HEK293 (cell line): ENCODE measurements at regions not wholly inside any gene's neighbourhood (a gene's known extent, or its start where the extent isn't known, plus 50 kb on each side); places are given as distances from the start of the nearest gene placed in this dataset.
A peak's percentile ranks its signal among the peaks of the same experiment; 100 is the strongest.

Source experiments
- CTCF ChIA-PET: fragments of 350-600 bp; formaldehyde crosslinking; extraction: SDS; loops from one replicate; lab custom pipeline; 2021; ENCODE audit warnings: antibody characterized with exemption; lab: Yijun Ruan, JAX
- POLR2A ChIA-PET: fragments of 300-600 bp; formaldehyde crosslinking; extraction: SDS; loops from one replicate; lab custom pipeline; 2020; ENCODE audit warnings: antibody characterized with exemption, inconsistent platforms; lab: Yijun Ruan, JAX
- H3K27ac ChIP-seq: fragments of 200-500 bp; sonication (Bioruptor generic); 2 replicates; pipeline ENCODE4 v1.5.1; 2014; ENCODE audit warnings: low read depth, low read length, control low read depth, inconsistent platforms; ENCODE audit errors: extremely low read depth
- H3K36me3 ChIP-seq, 2 experiments: fragments of 200-500 bp in 1 of 2; sonication (Bioruptor generic) in 1 of 2; 1 replicate in 1 of 2; 2 replicates in 1 of 2; pipeline ENCODE4 v1.5.1; 2014 to 2017; ENCODE audit warnings: inconsistent platforms in 2 of 2, low read length in 2 of 2; ENCODE audit not compliant: control insufficient read depth in 2 of 2, insufficient read depth in 1 of 2
- H3K4me1 ChIP-seq: fragments of 200-500 bp; sonication (Bioruptor generic); 2 replicates; pipeline ENCODE4 v1.5.1; 2014; ENCODE audit warnings: mild to moderate bottlenecking, low read length, inconsistent platforms; ENCODE audit not compliant: control insufficient read depth, insufficient read depth
- H3K4me3 ChIP-seq: 2 replicates; pipeline ENCODE4 v1.5.1; 2011; ENCODE audit warnings: low read depth, mild to moderate bottlenecking, control low read depth, low read length, moderate library complexity
- H3K9me3 ChIP-seq: fragments of 200-500 bp; sonication (Bioruptor generic); 2 replicates; pipeline ENCODE4 v1.5.1; 2014; ENCODE audit warnings: low read depth, low read length, inconsistent platforms; ENCODE audit not compliant: control insufficient read depth, insufficient read depth
- GLIS1 ChIP-seq: fragments of 450-650 bp; formaldehyde crosslinking; IDR thresholded peaks from 2 replicates; pipeline ENCODE4 v1.5.1; 2016; ENCODE audit warnings: missing biosample characterization, missing genetic modification characterization
- IKZF3 ChIP-seq: fragments of 450-650 bp; IDR thresholded peaks from 2 replicates; pipeline ENCODE4 v1.5.0; 2018; ENCODE audit warnings: missing biosample characterization, mild to moderate bottlenecking, missing genetic modification characterization, moderate library complexity
- KLF16 ChIP-seq: fragments of 450-650 bp; formaldehyde crosslinking; IDR thresholded peaks from 2 replicates; pipeline ENCODE4 v1.5.1; 2017; ENCODE audit warnings: missing biosample characterization, missing genetic modification characterization
- ZNF121 ChIP-seq: fragments of 450-650 bp; formaldehyde crosslinking; IDR thresholded peaks from 2 replicates; pipeline ENCODE4 v1.5.1; 2016; ENCODE audit warnings: missing biosample characterization, missing genetic modification characterization
- ZNF133 ChIP-seq: fragments of 450-650 bp; formaldehyde crosslinking; IDR thresholded peaks from 2 replicates; pipeline ENCODE4 v1.5.1; 2016; ENCODE audit warnings: missing biosample characterization, missing genetic modification characterization
- ZNF146 ChIP-seq: fragments of 450-650 bp; formaldehyde crosslinking; IDR thresholded peaks from 2 replicates; pipeline ENCODE4 v1.5.1; 2016; ENCODE audit warnings: missing biosample characterization, missing genetic modification characterization
- ZNF175 ChIP-seq: fragments of 450-650 bp; formaldehyde crosslinking; IDR thresholded peaks from 2 replicates; pipeline ENCODE4 v1.5.1; 2016; ENCODE audit warnings: missing biosample characterization, missing genetic modification characterization
- ZNF426 ChIP-seq: fragments of 450-650 bp; formaldehyde crosslinking; IDR thresholded peaks from 2 replicates; pipeline ENCODE4 v1.5.1; 2017; ENCODE audit warnings: missing biosample characterization, missing genetic modification characterization, mild to moderate bottlenecking, inconsistent platforms, moderate library complexity
- ZNF530 ChIP-seq: fragments of 450-650 bp; formaldehyde crosslinking; IDR thresholded peaks from 2 replicates; pipeline ENCODE4 v1.5.1; 2016; ENCODE audit warnings: low read depth, missing biosample characterization, missing genetic modification characterization
- ZNF555 ChIP-seq: fragments of 450-650 bp; formaldehyde crosslinking; conservative IDR thresholded peaks from 2 replicates; pipeline ENCODE4 v1.5.1; 2017; ENCODE audit warnings: missing biosample characterization, mild to moderate bottlenecking, missing genetic modification characterization, inconsistent platforms
- ZNF654 ChIP-seq: fragments of 450-650 bp; formaldehyde crosslinking; IDR thresholded peaks from 2 replicates; pipeline ENCODE4 v1.5.1; 2016; ENCODE audit warnings: low read depth, missing biosample characterization, missing genetic modification characterization
- ZNF747 ChIP-seq: fragments of 450-650 bp; formaldehyde crosslinking; IDR thresholded peaks from 2 replicates; pipeline ENCODE4 v1.5.1; 2016; ENCODE audit warnings: missing biosample characterization, missing genetic modification characterization
- ZSCAN23 ChIP-seq: fragments of 450-650 bp; formaldehyde crosslinking; IDR thresholded peaks from 2 replicates; pipeline ENCODE4 v1.5.1; 2016; ENCODE audit warnings: missing biosample characterization, missing genetic modification characterization
- TF ChIP-seq, protein P1 (sequence below): fragments of 450-650 bp; formaldehyde crosslinking; IDR thresholded peaks from 2 replicates; pipeline ENCODE4 v1.5.1; 2016; ENCODE audit warnings: missing biosample characterization, missing genetic modification characterization
- TF ChIP-seq, protein P2 (sequence below): fragments of 450-650 bp; formaldehyde crosslinking; IDR thresholded peaks from 2 replicates; pipeline ENCODE4 v1.5.1; 2016; ENCODE audit warnings: missing biosample characterization, missing genetic modification characterization
- TF ChIP-seq, protein P3 (sequence below): fragments of 450-650 bp; formaldehyde crosslinking; IDR thresholded peaks from 2 replicates; pipeline ENCODE4 v1.5.1; 2016; ENCODE audit warnings: missing biosample characterization, missing genetic modification characterization, borderline replicate concordance

DNA sequence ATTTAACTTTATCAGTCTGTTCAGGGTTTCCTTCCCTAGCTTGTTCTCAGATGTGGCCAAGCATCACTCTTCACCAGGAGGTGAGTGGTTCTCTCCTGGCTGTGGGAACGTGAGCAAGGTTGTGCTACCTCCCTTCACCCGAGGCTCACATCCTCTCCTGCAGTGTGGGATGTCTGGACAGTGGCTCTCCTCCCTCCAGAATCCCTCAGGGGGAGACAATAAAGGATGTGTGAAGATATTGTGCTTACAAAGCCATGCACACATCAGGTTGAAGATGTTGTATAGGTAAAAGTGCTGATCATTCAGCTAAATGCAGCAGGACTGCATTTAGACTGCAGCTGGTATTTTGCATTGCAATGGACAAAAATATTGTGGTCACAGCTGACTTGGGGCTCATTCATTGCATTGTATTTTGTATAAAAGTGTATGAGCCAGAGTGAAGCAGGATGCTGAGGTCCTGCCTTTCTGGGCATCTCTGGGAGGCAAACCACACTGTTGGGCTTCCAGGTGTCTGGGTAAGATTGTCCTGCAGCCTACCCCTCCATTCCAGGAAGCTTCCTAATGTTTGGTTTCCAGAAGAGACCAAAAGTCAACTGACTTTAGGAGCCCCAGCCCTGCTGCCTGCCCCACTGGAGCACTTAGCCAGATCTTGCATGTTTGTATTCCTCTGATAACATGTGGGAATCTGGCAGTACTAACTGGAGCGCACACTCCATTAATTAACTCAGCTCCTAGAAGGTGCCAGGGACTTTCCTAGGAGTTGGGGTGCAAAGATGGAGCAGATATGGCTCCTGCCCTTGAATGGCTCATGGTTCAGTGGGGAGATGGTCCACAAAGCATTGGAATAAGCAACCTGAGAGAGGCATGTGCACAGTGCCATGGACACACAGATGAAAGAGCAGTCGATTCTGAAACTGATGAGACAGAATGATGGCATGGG is 292.5 kb upstream of the ZNF32 start (continued):
- TF ChIP-seq KLF16 (tag by site-specific recombination): no peak
- TF ChIP-seq ZNF747 (tag by site-specific recombination): no peak
- TF ChIP-seq ZNF426 (tag by site-specific recombination): no peak

DNA sequence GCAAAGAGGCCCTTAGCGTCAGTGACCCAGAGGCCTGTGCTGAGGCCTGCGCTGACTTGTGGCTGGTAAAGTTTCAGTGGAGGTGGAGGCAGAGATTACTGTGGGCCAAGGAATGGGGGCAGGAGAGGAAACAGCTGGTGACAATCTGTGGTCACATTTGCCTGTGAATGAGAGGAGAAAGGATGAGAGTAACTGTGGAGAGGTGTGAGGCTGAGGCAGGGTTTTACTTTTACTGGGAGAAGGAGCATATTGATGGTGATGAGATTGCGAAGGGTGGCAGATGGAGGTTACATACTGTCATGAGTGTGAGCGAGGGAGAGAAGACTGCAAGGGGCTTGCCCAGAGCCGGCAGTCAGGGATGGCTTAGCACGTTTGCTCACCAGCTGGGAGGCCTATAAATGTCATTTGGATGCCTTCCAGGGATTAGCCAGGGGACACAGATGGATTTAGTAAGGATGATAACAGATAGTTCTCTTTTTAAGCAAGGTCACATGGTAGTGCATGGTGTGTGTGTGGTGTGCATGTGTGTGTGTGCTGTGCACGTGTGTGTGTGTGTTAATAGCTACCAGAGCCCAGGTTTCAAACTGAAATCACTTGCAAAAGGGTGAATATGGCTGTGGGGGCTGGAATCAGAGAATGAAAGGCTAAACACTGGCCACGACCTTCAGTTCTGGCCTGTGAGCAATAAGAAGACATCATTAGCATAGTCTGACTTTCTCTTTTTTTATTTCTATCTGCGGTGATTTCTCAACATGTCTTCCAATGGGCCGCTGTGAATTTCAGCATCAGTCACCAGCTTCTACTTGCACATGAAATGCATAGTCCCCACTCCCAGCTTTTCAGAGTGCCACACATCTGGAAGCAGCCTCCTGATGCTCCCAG is 291.5 kb upstream of the ZNF32 start:
- Histone ChIP-seq H3K4me3 (no peak overlapping the region), H3K4me1 (no peaks in the 10 kb centered on the region), H3K9me3 (no peaks in the 10 kb centered on the region), H3K36me3 (no peaks in the 10 kb centered on the region), H3K27ac (no peak overlapping the region)
- POLR2A ChIA-PET: no interaction called here
- CTCF ChIA-PET: no interaction called here
- TF ChIP-seq GLIS1 (tag by site-specific recombination): peak; percentile 64
- TF ChIP-seq, protein P1, sequence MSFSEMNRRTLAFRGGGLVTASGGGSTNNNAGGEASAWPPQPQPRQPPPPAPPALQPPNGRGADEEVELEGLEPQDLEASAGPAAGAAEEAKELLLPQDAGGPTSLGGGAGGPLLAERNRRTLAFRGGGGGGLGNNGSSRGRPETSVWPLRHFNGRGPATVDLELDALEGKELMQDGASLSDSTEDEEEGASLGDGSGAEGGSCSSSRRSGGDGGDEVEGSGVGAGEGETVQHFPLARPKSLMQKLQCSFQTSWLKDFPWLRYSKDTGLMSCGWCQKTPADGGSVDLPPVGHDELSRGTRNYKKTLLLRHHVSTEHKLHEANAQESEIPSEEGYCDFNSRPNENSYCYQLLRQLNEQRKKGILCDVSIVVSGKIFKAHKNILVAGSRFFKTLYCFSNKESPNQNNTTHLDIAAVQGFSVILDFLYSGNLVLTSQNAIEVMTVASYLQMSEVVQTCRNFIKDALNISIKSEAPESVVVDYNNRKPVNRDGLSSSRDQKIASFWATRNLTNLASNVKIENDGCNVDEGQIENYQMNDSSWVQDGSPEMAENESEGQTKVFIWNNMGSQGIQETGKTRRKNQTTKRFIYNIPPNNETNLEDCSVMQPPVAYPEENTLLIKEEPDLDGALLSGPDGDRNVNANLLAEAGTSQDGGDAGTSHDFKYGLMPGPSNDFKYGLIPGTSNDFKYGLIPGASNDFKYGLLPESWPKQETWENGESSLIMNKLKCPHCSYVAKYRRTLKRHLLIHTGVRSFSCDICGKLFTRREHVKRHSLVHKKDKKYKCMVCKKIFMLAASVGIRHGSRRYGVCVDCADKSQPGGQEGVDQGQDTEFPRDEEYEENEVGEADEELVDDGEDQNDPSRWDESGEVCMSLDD (tag by site-specific recombination): no peak

DNA sequence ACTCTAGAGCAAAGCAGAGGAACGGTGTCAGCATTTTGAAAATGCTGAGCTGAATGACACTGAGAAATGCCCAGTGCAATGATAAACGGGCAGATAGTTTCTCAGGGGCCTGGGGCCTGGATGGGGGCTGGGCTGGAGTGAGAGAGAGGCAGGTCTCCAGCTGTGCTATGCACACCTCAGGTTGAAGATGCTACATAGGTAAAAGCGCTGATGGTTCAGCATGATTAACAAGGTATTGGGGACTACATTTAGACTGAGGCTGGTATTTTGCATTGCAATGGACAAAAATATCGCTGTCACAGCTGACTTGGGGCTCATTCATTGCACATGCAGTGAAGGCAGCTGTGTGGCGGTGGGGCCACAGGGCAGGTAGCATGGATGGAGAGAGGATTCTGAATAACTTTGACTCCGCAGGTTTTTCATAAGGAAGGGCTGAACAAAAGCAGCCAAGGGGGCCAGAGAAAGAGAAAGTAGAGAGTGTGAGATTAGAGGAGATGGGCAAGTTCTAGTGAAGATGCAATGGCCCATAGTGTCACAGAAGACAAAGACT is 290.8 kb upstream of the ZNF32 start:
- Histone ChIP-seq H3K4me3 (no peak overlapping the region), H3K36me3 (no peaks in the 10 kb centered on the region), H3K9me3 (no peaks in the 10 kb centered on the region), H3K27ac (no peak overlapping the region), H3K4me1 (no peaks in the 10 kb centered on the region)
- POLR2A ChIA-PET: no interaction called here
- CTCF ChIA-PET: no interaction called here
- TF ChIP-seq ZSCAN23 (tag by site-specific recombination) (no peak), ZNF121 (tag by site-specific recombination) (no peak), ZNF654 (tag by site-specific recombination) (no peak), ZNF133 (tag by site-specific recombination) (peak; percentile 79)
- TF ChIP-seq, protein P2, sequence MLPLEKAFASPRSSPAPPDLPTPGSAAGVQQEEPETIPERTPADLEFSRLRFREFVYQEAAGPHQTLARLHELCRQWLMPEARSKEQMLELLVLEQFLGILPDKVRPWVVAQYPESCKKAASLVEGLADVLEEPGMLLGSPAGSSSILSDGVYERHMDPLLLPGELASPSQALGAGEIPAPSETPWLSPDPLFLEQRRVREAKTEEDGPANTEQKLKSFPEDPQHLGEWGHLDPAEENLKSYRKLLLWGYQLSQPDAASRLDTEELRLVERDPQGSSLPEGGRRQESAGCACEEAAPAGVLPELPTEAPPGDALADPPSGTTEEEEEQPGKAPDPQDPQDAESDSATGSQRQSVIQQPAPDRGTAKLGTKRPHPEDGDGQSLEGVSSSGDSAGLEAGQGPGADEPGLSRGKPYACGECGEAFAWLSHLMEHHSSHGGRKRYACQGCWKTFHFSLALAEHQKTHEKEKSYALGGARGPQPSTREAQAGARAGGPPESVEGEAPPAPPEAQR (tag by site-specific recombination): no peak

DNA sequence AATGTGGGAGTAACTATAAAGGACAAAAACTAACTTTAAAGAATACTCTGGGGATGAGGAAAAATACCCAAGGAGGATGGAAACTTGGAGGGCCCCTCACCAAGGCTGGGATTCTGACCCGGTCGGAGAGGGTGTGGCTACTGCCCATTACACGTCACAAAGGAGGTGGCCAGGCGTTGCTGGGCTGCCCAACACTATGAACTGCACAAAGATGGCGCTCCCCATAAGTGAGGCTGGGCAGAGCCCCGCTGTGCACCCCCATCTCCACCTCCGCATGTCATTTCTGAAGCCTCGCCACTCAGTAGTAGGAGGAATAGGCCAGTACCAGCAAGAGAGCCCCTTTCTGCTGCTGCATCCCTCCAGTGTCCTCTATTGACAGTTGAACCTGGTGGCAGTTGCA is 290.1 kb upstream of the ZNF32 start:
- no peaks in the 10 kb centered on the region for H3K9me3 ChIP-seq
- no peak for TF ChIP-seq IKZF3 (tag by site-specific recombination)
- TF ChIP-seq ZNF530 (tag by site-specific recombination): no peak
- no peak for TF ChIP-seq ZNF146 (tag by site-specific recombination)
- no peak for TF ChIP-seq ZNF175 (tag by site-specific recombination)
- no peak for TF ChIP-seq ZNF555 (tag by site-specific recombination)
- TF ChIP-seq, protein P3, sequence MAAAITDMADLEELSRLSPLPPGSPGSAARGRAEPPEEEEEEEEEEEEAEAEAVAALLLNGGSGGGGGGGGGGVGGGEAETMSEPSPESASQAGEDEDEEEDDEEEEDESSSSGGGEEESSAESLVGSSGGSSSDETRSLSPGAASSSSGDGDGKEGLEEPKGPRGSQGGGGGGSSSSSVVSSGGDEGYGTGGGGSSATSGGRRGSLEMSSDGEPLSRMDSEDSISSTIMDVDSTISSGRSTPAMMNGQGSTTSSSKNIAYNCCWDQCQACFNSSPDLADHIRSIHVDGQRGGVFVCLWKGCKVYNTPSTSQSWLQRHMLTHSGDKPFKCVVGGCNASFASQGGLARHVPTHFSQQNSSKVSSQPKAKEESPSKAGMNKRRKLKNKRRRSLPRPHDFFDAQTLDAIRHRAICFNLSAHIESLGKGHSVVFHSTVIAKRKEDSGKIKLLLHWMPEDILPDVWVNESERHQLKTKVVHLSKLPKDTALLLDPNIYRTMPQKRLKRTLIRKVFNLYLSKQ (tag by site-specific recombination): no peak
- no peaks in the 10 kb centered on the region for H3K36me3 ChIP-seq
- CTCF ChIA-PET: interaction anchor here (0.6 kb wide), 1 partner anchor 924 kb away, joined by 4 read pairs; no protein-coding TSS in a partner anchor
- H3K27ac ChIP-seq: no peak overlapping the region
- no peaks in the 10 kb centered on the region for H3K4me1 ChIP-seq
- H3K4me3 ChIP-seq: no peak overlapping the region
- POLR2A ChIA-PET: no interaction called here
